TTC549 (cell line): ENCODE measurements at regions not wholly inside any gene's neighbourhood (a gene's known extent, or its start where the extent isn't known, plus 50 kb on each side); places are given as distances from the start of the nearest gene placed in this dataset.

Experiments used
- FAIRE-seq: peaks from 2 replicates; lab custom pipeline; 2012; peaks lifted over from hg19 to GRCh38; lab: Jason Lieb, UNC

- no peak for FAIRE-seq
Measured at GRCh38 chr1:55609630-55610029, 394.5 kb upstream of the USP24 start.

GRCh38 chr1:55605155-55605554, 390.0 kb upstream of the USP24 start:
- FAIRE-seq: no peak

GRCh38 chr1:55604749-55605148, 389.6 kb upstream of the USP24 start:
- FAIRE-seq: no peak

GRCh38 chr1:55604179-55604578, 389.0 kb upstream of the USP24 start:
- FAIRE-seq: no peak

- FAIRE-seq: no peak
Measured at GRCh38 chr1:55600242-55600641, 385.1 kb upstream of the USP24 start.

GRCh38 chr1:55597910-55598309, 382.7 kb upstream of the USP24 start:
- no peak for FAIRE-seq

- no peak for FAIRE-seq
Measured at GRCh38 chr1:55594701-55595100, 379.5 kb upstream of the USP24 start.

- no peak for FAIRE-seq
Measured at GRCh38 chr1:55593298-55593697, 378.1 kb upstream of the USP24 start.

- no peak for FAIRE-seq
Measured at GRCh38 chr1:55592122-55592521, 377.0 kb upstream of the USP24 start.

GRCh38 chr1:55589671-55590297, 374.6 kb upstream of the USP24 start:
- no peak for FAIRE-seq

- FAIRE-seq: no peak
Measured at GRCh38 chr1:55588309-55588708, 373.1 kb upstream of the USP24 start.

- FAIRE-seq: no peak
Measured at GRCh38 chr1:55586771-55587170, 371.6 kb upstream of the USP24 start.

- no peak for FAIRE-seq
Measured at GRCh38 chr1:55585402-55585792, 370.2 kb upstream of the USP24 start.

GRCh38 chr1:55584526-55585401, 369.6 kb upstream of the USP24 start:
- no peak for FAIRE-seq

GRCh38 chr1:55582084-55582483, 366.9 kb upstream of the USP24 start:
- FAIRE-seq: no peak

GRCh38 chr1:55580845-55581332, 365.7 kb upstream of the USP24 start:
- no peak for FAIRE-seq

GRCh38 chr1:55579332-55580001, 364.3 kb upstream of the USP24 start:
- FAIRE-seq: no peak

- FAIRE-seq: no peak
Measured at GRCh38 chr1:55578646-55579045, 363.5 kb upstream of the USP24 start.

GRCh38 chr1:55575571-55576279, 360.6 kb upstream of the USP24 start:
- FAIRE-seq: no peak

GRCh38 chr1:55574691-55575225, 359.6 kb upstream of the USP24 start:
- FAIRE-seq: no peak

- no peak for FAIRE-seq
Measured at GRCh38 chr1:55572878-55573734, 357.9 kb upstream of the USP24 start.
